NCI-H2029 (cell line): ENCODE measurements at regions not wholly inside any gene's neighbourhood (a gene's known extent, or its start where the extent isn't known, plus 50 kb on each side); places are given as distances from the start of the nearest gene placed in this dataset.
"Not testable (repeated sequence)": the region's sequence is repeated elsewhere in the genome, so short reads cannot be mapped to it uniquely, and the experiment has no call there.

Experiments
- DNase-seq: peaks from one replicate; lab custom pipeline; 2025; lab: John Stamatoyannopoulos, UW

DNA sequence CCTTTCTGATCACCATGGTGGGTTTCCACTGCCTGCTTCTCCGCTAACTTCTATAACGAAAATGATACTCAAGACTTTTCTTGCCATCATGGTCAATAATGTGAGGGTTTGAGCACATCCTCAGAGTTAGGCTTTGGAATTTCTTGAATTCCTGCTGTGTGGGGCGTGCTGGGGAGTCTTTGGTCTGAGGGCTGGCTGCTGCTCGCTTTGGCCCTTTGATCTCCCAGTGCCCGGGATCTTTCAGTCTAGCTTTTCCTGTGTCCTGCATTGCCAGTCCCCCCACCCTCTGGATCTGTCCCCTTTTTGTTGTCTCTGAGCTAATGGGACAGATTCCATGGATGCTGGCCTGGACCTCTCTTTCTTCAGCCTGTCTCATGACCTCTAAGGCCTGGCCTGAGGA lies 182.6 kb downstream of the NPIPA7 start:
- DNase-seq: not testable (repeated sequence)

DNA sequence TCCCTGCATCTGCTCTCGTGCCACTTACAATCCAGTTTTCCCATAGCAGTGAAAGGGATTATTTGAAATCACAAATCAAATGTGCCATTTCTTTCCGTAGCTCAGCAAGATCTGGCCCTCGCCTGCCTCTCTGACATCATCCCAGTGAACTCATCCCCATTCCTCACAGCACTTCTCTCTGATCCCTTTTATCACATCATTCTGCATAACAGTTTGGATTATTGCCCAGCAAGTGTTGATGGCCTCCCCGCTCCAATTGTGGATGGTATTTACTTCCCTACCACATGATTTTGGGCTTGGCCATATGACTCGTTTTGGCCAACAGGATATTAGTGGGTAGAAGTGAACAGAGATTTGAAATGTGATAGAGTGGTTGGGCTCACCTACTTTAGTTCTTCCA lies 185.0 kb downstream of the NPIPA7 start:
- DNase-seq: not testable (repeated sequence)

- not testable (repeated sequence) for DNase-seq
Observed at GRCh38 chr16:16565326-16565725, 186.4 kb downstream of the NPIPA7 start.

- peak; percentile 53 for DNase-seq
Observed at GRCh38 chr16:16570055-16570454, 191.1 kb downstream of the NPIPA7 start.

DNA sequence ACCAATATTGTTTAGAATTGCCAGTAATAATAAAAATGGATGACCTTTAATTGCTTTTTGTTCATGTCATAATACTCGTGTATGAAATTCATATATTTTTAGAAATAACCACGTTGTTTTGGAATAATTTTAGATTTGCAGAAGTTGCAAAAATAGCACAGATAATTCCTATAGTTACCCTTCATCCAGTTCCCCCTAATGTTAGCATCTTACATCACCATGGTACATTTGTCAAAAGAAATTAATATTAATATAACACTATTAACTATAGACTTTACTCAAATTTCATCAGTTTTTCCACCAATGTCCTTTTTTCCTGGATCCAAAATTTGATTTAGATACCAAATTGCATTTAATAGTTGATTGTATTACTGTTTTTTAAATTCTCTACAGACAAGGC lies 191.9 kb downstream of the NPIPA7 start:
- not testable (repeated sequence) for DNase-seq

DNA sequence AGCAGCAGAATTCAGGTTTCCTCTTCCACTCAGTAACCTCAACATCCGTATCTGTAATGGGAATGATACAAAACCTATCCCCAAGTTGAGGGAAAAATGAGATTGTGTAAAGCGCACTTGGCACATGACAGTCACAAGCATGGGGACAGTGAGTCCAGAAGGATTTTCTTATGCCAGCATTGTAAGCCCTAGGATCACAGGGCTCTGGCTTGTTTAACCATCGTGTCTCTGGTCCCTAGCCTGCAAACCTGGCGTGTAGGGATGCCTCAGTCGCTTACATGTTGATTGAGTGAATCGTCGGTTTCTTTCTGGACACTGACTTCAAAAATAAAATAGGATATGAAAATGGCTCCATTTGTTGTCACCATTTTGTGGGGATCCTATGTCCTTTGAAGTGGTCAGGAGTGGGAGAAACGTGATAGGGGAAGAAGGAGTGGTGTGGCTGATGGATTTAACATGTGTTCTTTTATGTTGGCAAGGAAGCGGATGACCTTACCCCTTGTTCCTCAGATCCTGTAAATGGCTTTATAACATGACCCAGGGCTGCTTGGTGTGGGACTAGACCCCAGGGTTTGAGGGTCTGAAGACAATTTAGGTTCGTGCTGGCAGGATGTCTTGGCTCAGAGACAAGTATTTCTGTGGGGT lies 193.3 kb downstream of the NPIPA7 start:
- not testable (repeated sequence) for DNase-seq

- DNase-seq: not testable (repeated sequence)
Observed at GRCh38 chr16:16577062-16577461, 198.1 kb downstream of the NPIPA7 start.

- DNase-seq: no peak
Observed at GRCh38 chr16:16578701-16579100, 199.8 kb downstream of the NPIPA7 start.

DNA sequence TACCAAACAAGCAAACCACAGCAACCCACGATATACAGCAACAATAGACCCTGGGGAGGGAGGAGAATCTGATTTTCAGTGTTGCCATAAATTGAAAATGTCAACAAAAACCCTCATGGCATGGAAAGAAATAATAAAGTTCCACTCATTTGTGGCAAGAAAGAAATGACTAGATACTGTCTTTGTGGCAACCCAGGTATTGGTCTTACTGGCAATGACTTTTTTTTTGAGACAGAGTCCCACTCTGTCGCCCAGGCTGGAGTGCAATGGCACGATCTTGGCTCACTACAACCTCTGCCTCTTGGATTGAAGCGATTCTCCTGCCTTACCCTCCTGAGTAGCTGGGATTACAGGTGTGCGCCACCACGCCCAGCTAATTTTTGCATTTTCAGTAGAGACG lies 204.0 kb downstream of the NPIPA7 start:
- DNase-seq: not testable (repeated sequence)

DNA sequence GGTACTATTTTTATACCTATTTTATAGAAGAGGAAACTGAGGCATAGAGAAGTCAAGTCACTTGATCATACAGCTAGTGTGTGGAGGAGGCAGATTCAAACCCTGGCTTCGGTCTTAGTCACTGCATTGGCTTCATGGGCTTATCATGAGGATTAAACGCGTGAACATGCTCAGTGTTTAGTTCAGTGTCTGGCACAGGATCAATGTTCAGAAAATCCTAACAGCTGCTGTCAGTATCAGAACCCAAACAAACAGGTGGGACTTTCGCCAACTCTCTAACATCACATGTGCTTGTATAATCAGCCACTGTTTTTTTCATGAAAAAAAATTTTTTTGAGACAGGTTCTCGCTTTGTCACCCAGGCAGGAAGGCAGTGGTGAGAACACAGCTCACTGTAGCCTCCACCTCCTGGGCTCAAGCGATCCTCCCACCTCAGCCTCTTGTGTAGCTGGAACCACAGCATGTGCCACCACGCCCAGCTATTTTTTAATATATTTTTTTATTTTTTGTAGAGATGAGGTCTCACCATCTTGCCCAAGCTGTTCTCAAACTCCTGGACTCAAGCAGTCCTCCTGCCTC lies 207.2 kb downstream of the NPIPA7 start:
- DNase-seq: not testable (repeated sequence)

GRCh38 chr16:16586969-16587368 lies 208.0 kb downstream of the NPIPA7 start:
- not testable (repeated sequence) for DNase-seq

DNA sequence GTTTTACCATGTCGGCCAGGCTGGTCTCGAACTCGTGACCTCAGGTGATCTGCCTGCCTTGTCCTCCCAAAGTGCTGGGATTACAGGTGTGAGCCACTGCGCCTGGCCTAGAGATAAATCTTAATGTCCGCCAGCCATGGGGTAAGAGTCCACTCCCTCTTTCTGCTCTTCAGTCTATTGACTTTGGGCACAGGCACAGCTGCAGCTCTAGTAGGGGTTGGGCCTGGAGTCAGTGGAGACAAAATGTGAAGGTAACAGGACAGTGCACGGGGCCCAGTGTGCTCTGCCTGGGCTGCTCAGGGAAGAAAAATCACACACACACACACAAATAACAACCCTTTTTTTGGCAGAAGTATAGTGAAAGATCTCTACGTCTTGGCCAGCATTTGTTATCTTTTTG lies 209.5 kb downstream of the NPIPA7 start:
- not testable (repeated sequence) for DNase-seq

DNA sequence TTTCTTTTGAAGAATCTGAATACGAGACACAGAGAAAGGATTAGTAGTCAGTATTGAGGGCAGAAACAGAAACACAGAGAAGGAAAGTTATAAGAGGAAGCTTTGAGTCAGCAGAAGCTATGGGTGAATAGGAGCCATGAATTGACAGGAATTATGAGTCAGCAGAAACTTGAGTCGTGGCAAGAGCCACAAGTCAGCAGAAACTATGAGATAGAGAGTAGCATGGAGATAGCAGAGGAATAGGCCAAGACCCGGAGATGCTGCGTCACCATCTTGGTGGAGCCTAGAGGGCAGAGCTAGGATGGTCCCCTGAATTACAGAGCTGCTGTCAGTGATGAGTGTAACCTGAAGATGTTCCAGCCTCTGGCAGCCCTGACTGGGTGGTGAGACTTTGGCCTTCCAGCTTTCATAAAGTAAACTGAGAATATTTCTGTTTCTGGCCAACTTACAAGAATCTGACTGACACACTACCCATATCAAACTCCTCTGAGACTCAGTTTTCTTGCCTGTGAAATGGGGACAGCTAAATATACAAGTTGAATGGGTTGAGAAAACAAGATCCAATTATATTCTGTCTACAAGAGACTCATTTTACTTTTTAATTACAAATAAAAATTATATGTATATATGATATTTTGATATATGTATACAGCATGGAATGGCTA lies 211.8 kb downstream of the NPIPA7 start:
- DNase-seq: not testable (repeated sequence)

GRCh38 chr16:16593156-16593863 lies 214.4 kb downstream of the NPIPA7 start:
- not testable (repeated sequence) for DNase-seq

DNA sequence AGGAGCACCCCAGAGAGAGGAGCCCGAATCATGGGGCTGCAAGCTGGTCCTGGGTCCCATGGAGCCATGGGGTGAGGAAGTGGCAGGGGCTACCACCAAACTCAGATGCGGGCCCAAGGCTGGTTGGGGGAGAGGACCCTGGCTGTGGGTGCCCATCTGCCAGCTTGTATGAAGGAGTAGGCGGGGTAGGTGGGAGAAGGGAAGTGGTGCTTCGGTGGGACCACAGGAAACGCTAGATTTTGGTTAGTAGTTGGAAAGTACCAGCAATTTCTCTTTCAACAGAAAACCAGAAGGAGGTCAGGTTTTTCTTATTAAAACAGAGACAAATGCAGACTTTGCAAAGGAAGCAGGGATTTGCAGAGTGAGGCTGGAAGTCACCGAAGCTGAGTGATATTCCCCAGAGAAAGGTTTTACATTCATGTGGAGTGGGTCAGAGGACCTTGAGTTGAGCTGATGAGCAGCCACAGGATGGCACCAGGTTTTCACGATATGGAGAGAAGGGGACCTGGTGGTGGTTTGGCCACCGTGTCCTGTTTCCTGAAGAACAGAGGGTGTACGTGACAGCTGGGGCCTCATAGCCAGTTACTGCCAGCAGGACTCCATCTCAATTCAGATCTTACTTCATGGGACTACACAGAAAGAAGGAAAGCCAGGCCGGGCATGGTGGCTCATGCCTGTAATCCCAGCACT lies 216.2 kb downstream of the NPIPA7 start:
- DNase-seq: not testable (repeated sequence)

- not testable (repeated sequence) for DNase-seq
Observed at GRCh38 chr16:16601239-16601638, 222.3 kb downstream of the NPIPA7 start.

- DNase-seq: not testable (repeated sequence)
Observed at GRCh38 chr16:16607401-16608082, 228.6 kb downstream of the NPIPA7 start.

DNA sequence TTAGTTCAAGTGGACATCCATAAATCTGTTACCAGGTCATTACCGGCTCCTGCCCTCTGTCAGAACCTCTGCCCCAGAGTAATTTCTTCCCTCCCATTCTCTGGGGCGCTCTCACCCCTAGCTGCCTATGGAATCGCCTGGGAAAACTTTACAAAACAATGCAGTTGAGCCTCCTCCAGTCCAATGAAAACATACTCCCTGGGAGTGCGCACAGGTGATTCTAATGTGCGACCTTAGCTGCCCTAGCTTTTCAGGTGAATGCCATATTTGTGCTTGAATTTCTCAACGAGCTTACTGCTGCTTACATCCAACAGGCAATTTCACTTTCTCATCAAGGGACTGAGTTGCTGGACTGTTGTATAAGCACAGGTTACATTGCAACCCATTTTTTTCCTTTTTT lies 230.7 kb downstream of the NPIPA7 start:
- not testable (repeated sequence) for DNase-seq

GRCh38 chr16:16610389-16610967 lies 231.5 kb downstream of the NPIPA7 start:
- not testable (repeated sequence) for DNase-seq

GRCh38 chr16:16613212-16613611 lies 234.3 kb downstream of the NPIPA7 start:
- DNase-seq: not testable (repeated sequence)

- not testable (repeated sequence) for DNase-seq
Observed at GRCh38 chr16:16614484-16614883, 235.5 kb downstream of the NPIPA7 start.
